Hepatocyte (in vitro differentiated cells): ENCODE measurements at regions not wholly inside any gene's neighbourhood (a gene's known extent, or its start where the extent isn't known, plus 50 kb on each side); places are given as distances from the start of the nearest gene placed in this dataset.

ENCODE experiments used
- DNase-seq: peaks from one replicate; pipeline ENCODE4 v3.0.0-alpha.2; 2016; ENCODE audit warnings: low spot score
- H2AFZ ChIP-seq: fragments of 200-600 bp; sonication (generic); 2 replicates; pipeline ENCODE4 v1.6.0; 2016; ENCODE audit warnings: antibody characterized with exemption, mild to moderate bottlenecking
- H3K27ac ChIP-seq: fragments of 200-600 bp; sonication (generic); 2 replicates; pipeline ENCODE4 v1.5.1; 2016; ENCODE audit warnings: mild to moderate bottlenecking
- H3K27me3 ChIP-seq: fragments of 200-600 bp; sonication (generic); 2 replicates; pipeline ENCODE4 v1.6.1; 2016
- H3K36me3 ChIP-seq: fragments of 200-600 bp; sonication (generic); replicated peaks from 2 replicates; pipeline ENCODE4 v1.5.1; 2016; ENCODE audit warnings: low read depth; ENCODE audit not compliant: insufficient read depth
- H3K4me1 ChIP-seq: fragments of 200-600 bp; sonication (generic); 2 replicates; pipeline ENCODE4 v1.5.1; 2016; ENCODE audit warnings: mild to moderate bottlenecking, moderate library complexity; ENCODE audit not compliant: insufficient read depth
- H3K4me2 ChIP-seq: fragments of 200-600 bp; sonication (generic); 2 replicates; pipeline ENCODE4 v1.6.0; 2016
- H3K4me3 ChIP-seq: fragments of 200-600 bp; sonication (generic); 2 replicates; pipeline ENCODE4 v1.5.1; 2016; ENCODE audit warnings: mild to moderate bottlenecking
- H3K79me2 ChIP-seq: fragments of 200-600 bp; sonication (generic); 2 replicates; pipeline ENCODE4 v1.6.0; 2017; ENCODE audit warnings: mild to moderate bottlenecking
- H3K9me2 ChIP-seq: fragments of 200-600 bp; sonication (generic); replicated peaks from 2 replicates; pipeline ENCODE4 v1.6.0; 2017; ENCODE audit warnings: mild to moderate bottlenecking; ENCODE audit not compliant: insufficient read depth
- H3K9me3 ChIP-seq: fragments of 200-600 bp; sonication (generic); 2 replicates; pipeline ENCODE4 v1.5.1; 2016; ENCODE audit warnings: low read depth, mild to moderate bottlenecking
- H4K20me1 ChIP-seq: fragments of 200-600 bp; sonication (generic); 2 replicates; pipeline ENCODE4 v1.6.0; 2016; ENCODE audit warnings: mild to moderate bottlenecking; ENCODE audit not compliant: insufficient read depth, poor library complexity, severe bottlenecking
- CTCF ChIP-seq: fragments of 200-600 bp; sonication (generic); IDR thresholded peaks from 2 replicates; pipeline ENCODE4 v1.5.1; 2016; ENCODE audit warnings: antibody characterized with exemption, mild to moderate bottlenecking; ENCODE audit not compliant: poor library complexity
- EZH2 ChIP-seq: fragments of 200-600 bp; sonication (generic); IDR thresholded peaks from 2 replicates; pipeline ENCODE4 v1.6.1; 2016; ENCODE audit warnings: antibody characterized with exemption, mild to moderate bottlenecking, borderline replicate concordance
- EZH2phosphoT487 ChIP-seq: fragments of 200-600 bp; sonication (generic); IDR thresholded peaks from one replicate; pipeline ENCODE4 v1.6.1; 2018; ENCODE audit warnings: antibody characterized with exemption, mild to moderate bottlenecking, low read depth, moderate library complexity; ENCODE audit not compliant: unreplicated experiment, severe bottlenecking
- WGBS: methylation state at CpG from one replicate; pipeline ENCODE4 v1.1.6; 2016; ENCODE audit warnings: low lambda C conversion rate; ENCODE audit errors: missing lambda C conversion rate; 5-methylcytosine and 5-hydroxymethylcytosine counted together

DNA sequence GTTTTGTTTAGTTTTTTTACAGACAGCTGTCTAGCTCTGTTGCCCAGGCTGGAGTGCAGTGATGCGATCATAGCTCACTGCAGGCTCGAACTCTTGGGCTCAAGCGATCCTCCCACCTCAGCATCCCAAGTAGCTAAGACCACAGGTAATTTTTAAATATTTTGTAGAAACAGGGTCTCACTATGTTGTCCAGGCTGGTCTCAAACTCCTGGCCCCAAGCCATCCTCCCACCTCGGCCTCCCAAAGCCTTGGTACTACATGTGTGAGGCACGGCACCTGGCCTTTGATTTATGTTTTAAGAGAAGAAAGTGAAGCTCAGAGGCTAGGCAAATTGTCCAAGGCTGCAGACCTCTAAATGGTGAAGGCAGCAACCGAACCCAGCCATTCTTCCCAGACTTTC, 98.6 kb upstream of the SVIL start:
- Histone ChIP-seq H2AFZ (no peak overlapping the region), H3K4me2 (peak overlapping the region; percentile 98), H3K79me2 (peaks cover 64% of the 10 kb centered on the region), H3K36me3 (no peaks in the 10 kb centered on the region), H3K4me3 (no peak overlapping the region), H3K27ac (no peak overlapping the region), H3K27me3 (no peaks in the 10 kb centered on the region), H3K4me1 (peaks cover 27% of the 10 kb centered on the region), H3K9me3 (no peaks in the 10 kb centered on the region), H3K9me2 (no peaks in the 10 kb centered on the region), H4K20me1 (peaks cover 34% of the 10 kb centered on the region)
- 90% methylated on average over 6 of the region's 6 CpGs for WGBS
- no peak for DNase-seq
- TF ChIP-seq EZH2 (no peak), CTCF (no peak), EZH2phosphoT487 (no peak)

GRCh38 chr10:29732918-29733317, 98.1 kb upstream of the SVIL start:
- Histone ChIP-seq H3K4me3 (no peak overlapping the region), H3K27ac (no peak overlapping the region), H3K79me2 (peaks cover 68% of the 10 kb centered on the region), H3K9me3 (no peaks in the 10 kb centered on the region), H3K9me2 (no peaks in the 10 kb centered on the region), H4K20me1 (peaks cover 37% of the 10 kb centered on the region), H2AFZ (no peak overlapping the region), H3K4me2 (peak overlapping the region; percentile 98), H3K27me3 (no peaks in the 10 kb centered on the region), H3K4me1 (peaks cover 31% of the 10 kb centered on the region), H3K36me3 (no peaks in the 10 kb centered on the region)
- no peak for TF ChIP-seq CTCF
- TF ChIP-seq EZH2phosphoT487: no peak
- TF ChIP-seq EZH2: no peak
- DNase-seq: no peak
- WGBS: 97% methylated on average over 2 of the region's 2 CpGs

DNA sequence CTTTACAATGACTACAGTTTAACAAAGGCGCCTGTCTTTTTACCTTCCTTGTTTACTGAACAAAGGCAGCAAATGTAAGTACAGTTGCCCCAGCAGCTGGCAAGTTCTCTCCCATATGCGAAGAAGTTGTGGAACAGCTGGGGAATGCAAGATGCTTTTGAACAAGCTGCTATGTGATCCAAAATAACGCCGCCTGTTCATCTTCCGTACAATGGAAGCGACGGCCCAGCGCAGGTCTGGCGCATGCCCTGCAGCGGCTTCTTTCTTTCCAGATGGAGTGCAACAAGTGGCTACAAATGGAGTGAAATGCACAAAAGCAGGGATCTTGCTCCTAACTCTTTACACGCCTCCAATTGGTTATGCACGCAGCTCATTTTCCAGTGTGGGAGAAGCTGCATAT, 97.0 kb upstream of the SVIL start:
- 61% methylated on average over 12 of the region's 12 CpGs for WGBS
- peak; percentile 22 for DNase-seq
- Histone ChIP-seq H3K4me3 (no peak overlapping the region), H2AFZ (no peak overlapping the region), H3K9me3 (no peaks in the 10 kb centered on the region), H3K4me2 (peak overlapping the region; percentile 46), H3K27ac (peak overlapping the region; percentile 23), H3K27me3 (no peaks in the 10 kb centered on the region), H4K20me1 (peaks cover 37% of the 10 kb centered on the region), H3K4me1 (peaks cover 29% of the 10 kb centered on the region), H3K36me3 (no peaks in the 10 kb centered on the region), H3K9me2 (no peaks in the 10 kb centered on the region), H3K79me2 (peaks cover 80% of the 10 kb centered on the region)
- no peak for TF ChIP-seq EZH2phosphoT487
- no peak for TF ChIP-seq EZH2
- no peak for TF ChIP-seq CTCF

DNA sequence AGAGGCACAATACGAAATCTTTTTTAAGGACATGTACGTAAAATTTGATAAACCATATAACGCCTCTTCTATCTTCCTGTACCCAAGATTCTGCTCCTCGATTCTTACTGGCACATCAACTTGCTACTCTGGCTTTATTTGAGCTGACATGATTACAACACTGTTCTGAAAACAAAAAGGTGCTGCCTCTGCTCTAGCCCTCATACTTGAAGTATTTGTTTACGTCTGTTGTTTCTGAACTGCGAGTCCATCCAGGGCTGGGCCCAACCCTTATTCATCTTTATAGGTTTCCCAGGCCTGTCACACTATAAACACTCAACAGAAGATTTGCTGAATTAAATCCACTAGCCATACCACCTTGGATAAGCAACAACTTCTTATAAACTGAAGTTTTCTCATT, 96.2 kb upstream of the SVIL start:
- H3K79me2 ChIP-seq: peaks cover 88% of the 10 kb centered on the region
- H2AFZ ChIP-seq: no peak overlapping the region
- no peak overlapping the region for H3K4me3 ChIP-seq
- H3K4me2 ChIP-seq: peak overlapping the region; percentile 46
- H3K27ac ChIP-seq: peak overlapping the region; percentile 23
- TF ChIP-seq EZH2 (no peak), EZH2phosphoT487 (no peak), CTCF (no peak)
- no peaks in the 10 kb centered on the region for H3K9me2 ChIP-seq
- no peak for DNase-seq
- 64% methylated on average over 6 of the region's 6 CpGs for WGBS
- H3K4me1 ChIP-seq: peaks cover 29% of the 10 kb centered on the region
- H3K9me3 ChIP-seq: no peaks in the 10 kb centered on the region
- peaks cover 37% of the 10 kb centered on the region for H4K20me1 ChIP-seq
- no peaks in the 10 kb centered on the region for H3K27me3 ChIP-seq
- H3K36me3 ChIP-seq: no peaks in the 10 kb centered on the region
